Keratinocyte (primary cell): ENCODE measurements at regions not wholly inside any gene's neighbourhood (a gene's known extent, or its start where the extent isn't known, plus 50 kb on each side); places are given as distances from the start of the nearest gene placed in this dataset.
"Not testable (repeated sequence)": the region's sequence is repeated elsewhere in the genome, so short reads cannot be mapped to it uniquely, and the experiment has no call there.

Experiments
- DNase-seq: peaks from one replicate; pipeline ENCODE4 v3.0.0-alpha.2; 2011; ENCODE audit warnings: low read depth, missing footprints, low spot score
- FAIRE-seq: peaks from 2 replicates; lab custom pipeline; 2011; peaks lifted over from hg19 to GRCh38; lab: Jason Lieb, UNC
- H2AFZ ChIP-seq: 2 replicates; pipeline ENCODE4 v1.6.0; 2012; ENCODE audit warnings: low read length, control low read depth, inconsistent platforms; ENCODE audit not compliant: control insufficient read depth
- H3K27ac ChIP-seq: 2 replicates; pipeline ENCODE4 v1.5.1; 2011; ENCODE audit warnings: low read length; ENCODE audit not compliant: control insufficient read depth, insufficient read depth
- H3K27me3 ChIP-seq: 3 replicates; pipeline ENCODE4 v1.6.0; 2011; ENCODE audit warnings: low read length; ENCODE audit not compliant: control insufficient read depth, insufficient read depth; ENCODE audit errors: extremely low read depth
- H3K36me3 ChIP-seq, 2 experiments: 2 replicates in 1 of 2; 3 replicates in 1 of 2; pipeline ENCODE4 v1.5.1; 2011; ENCODE audit warnings: low read length in 2 of 2, mild to moderate bottlenecking in 1 of 2; ENCODE audit not compliant: control insufficient read depth in 2 of 2, insufficient read depth in 2 of 2; ENCODE audit errors: extremely low read depth in 1 of 2
- H3K4me1 ChIP-seq: 3 replicates; pipeline ENCODE4 v1.5.1; 2011; ENCODE audit warnings: low read length; ENCODE audit not compliant: control insufficient read depth, insufficient read depth; ENCODE audit errors: extremely low read depth
- H3K4me2 ChIP-seq: 3 replicates; pipeline ENCODE4 v1.6.0; 2011; ENCODE audit warnings: low read depth, low read length; ENCODE audit not compliant: control insufficient read depth, insufficient read depth; ENCODE audit errors: extremely low read depth
- H3K4me3 ChIP-seq, 3 experiments: fragments of 200-600 bp in 1 of 3; sonication (generic) in 1 of 3; 2 replicates in 2 of 3; 3 replicates in 1 of 3; pipeline ENCODE4 v1.5.1; 2011 to 2016; ENCODE audit warnings: low read length in 3 of 3, mild to moderate bottlenecking in 3 of 3, control low read depth in 2 of 3, inconsistent platforms in 1 of 3, low read depth in 1 of 3, mixed read lengths in 1 of 3, mixed run types in 1 of 3, moderate library complexity in 1 of 3; ENCODE audit not compliant: control insufficient read depth in 2 of 3, insufficient read depth in 2 of 3; ENCODE audit errors: extremely low read depth in 1 of 3
- H3K79me2 ChIP-seq: 2 replicates; pipeline ENCODE4 v1.6.0; 2012; ENCODE audit warnings: low read length; ENCODE audit not compliant: control insufficient read depth, insufficient read depth
- H3K9ac ChIP-seq: 3 replicates; pipeline ENCODE4 v1.6.0; 2011; ENCODE audit warnings: low read length; ENCODE audit not compliant: control insufficient read depth, insufficient read depth; ENCODE audit errors: extremely low read depth
- H3K9me1 ChIP-seq: 3 replicates; pipeline ENCODE4 v1.6.0; 2011; ENCODE audit warnings: low read length; ENCODE audit not compliant: control insufficient read depth, insufficient read depth; ENCODE audit errors: extremely low read depth
- H3K9me3 ChIP-seq: 2 replicates; pipeline ENCODE4 v1.5.1; 2012; ENCODE audit warnings: low read depth, low read length; ENCODE audit not compliant: control insufficient read depth
- H4K20me1 ChIP-seq: 3 replicates; pipeline ENCODE4 v1.6.0; 2011; ENCODE audit warnings: low read length; ENCODE audit not compliant: control insufficient read depth, insufficient read depth; ENCODE audit errors: extremely low read depth
- EZH2 ChIP-seq: IDR thresholded peaks from one replicate; pipeline ENCODE4 v1.6.1; 2012; ENCODE audit warnings: inconsistent platforms, mild to moderate bottlenecking, low read length, moderate library complexity
- dilution Hi-C: fragments of 300-500 bp; cut with MboI; formaldehyde crosslinking; loops from one replicate; pipeline ENCODE4 v1.7.0; 2020; ENCODE audit warnings: low sequenced_read_pairs; ENCODE audit not compliant: extremely low pct_ligation_motif_present
- TF ChIP-seq, protein P1 (sequence below), 3 experiments: IDR thresholded peaks in 1 of 3; conservative IDR thresholded peaks in 1 of 3; optimal IDR thresholded peaks in 1 of 3; 2 replicates in 2 of 3; 3 replicates in 1 of 3; pipeline versions ENCODE3 to v1.5.1; 2011; ENCODE audit warnings: low read length in 3 of 3, mild to moderate bottlenecking in 3 of 3, moderate library complexity in 2 of 3, control low read depth in 1 of 3, inconsistent platforms in 1 of 3; ENCODE audit not compliant: insufficient read depth in 2 of 3; ENCODE audit errors: extremely low read depth in 1 of 3

DNA sequence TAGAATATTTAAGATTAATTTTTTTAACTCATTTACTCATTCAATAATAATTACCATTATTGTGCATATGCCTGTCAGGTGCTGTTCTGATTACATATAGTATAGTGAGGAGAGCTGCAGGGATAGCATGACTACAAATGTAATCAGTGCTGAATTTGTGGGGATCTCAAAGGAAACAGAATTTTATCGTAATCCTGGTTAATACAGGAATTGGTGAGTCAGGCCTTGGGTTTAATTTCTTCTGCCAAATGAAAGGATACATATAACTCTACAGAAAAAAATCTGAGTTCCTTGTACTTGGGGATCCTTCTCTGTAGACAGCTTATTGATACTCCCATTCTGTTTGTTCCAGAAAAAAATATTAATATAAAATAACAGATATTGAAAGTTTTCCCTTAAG is 297.2 kb downstream of the GJA1 start:
- no peak overlapping the region for H3K27ac ChIP-seq
- H2AFZ ChIP-seq: no peak overlapping the region
- no peak overlapping the region for H3K9ac ChIP-seq
- dilution Hi-C loops: no loop called here
- H3K4me1 ChIP-seq: no peaks in the 10 kb centered on the region
- no peak overlapping the region for H3K4me2 ChIP-seq
- no peaks in the 10 kb centered on the region for H4K20me1 ChIP-seq
- no peaks in the 10 kb centered on the region for H3K27me3 ChIP-seq
- H3K9me1 ChIP-seq: no peaks in the 10 kb centered on the region
- no peak for TF ChIP-seq EZH2
- no peaks in the 10 kb centered on the region for H3K9me3 ChIP-seq
- no peak overlapping the region for H3K4me3 ChIP-seq
- DNase-seq (no peak), FAIRE-seq (no peak)
- H3K79me2 ChIP-seq: no peaks in the 10 kb centered on the region
- H3K36me3 ChIP-seq: no peaks in the 10 kb centered on the region

DNA sequence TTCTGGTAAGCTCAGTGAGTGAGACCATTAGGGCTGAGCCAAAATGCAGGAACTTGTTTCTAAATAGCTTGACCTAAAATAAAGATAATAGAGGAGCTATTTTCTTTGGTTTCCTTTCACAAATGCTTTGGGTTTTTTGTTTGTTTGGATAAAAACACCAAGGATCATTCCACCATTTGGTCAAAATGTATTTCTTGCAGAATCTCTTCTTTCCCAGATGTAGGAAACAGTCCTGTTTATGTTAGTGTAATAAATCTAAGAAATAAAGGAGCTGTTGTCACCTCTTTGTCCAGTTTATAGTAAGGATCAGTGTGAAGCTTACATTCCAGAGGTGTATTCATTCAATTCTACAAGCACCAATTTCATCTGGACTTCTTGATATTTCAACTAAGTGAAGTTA is 297.8 kb downstream of the GJA1 start:
- H3K36me3 ChIP-seq: no peaks in the 10 kb centered on the region
- no peak overlapping the region for H3K9ac ChIP-seq
- no peaks in the 10 kb centered on the region for H3K79me2 ChIP-seq
- H3K9me3 ChIP-seq: no peaks in the 10 kb centered on the region
- H3K4me3 ChIP-seq: no peak overlapping the region
- no peaks in the 10 kb centered on the region for H3K4me1 ChIP-seq
- DNase-seq (no peak), FAIRE-seq (no peak)
- H4K20me1 ChIP-seq: no peaks in the 10 kb centered on the region
- H3K27me3 ChIP-seq: no peaks in the 10 kb centered on the region
- no peak overlapping the region for H2AFZ ChIP-seq
- H3K27ac ChIP-seq: no peak overlapping the region
- no peak overlapping the region for H3K4me2 ChIP-seq
- H3K9me1 ChIP-seq: no peaks in the 10 kb centered on the region
- dilution Hi-C loops: no loop called here
- no peak for TF ChIP-seq EZH2
- TF ChIP-seq, protein P1, sequence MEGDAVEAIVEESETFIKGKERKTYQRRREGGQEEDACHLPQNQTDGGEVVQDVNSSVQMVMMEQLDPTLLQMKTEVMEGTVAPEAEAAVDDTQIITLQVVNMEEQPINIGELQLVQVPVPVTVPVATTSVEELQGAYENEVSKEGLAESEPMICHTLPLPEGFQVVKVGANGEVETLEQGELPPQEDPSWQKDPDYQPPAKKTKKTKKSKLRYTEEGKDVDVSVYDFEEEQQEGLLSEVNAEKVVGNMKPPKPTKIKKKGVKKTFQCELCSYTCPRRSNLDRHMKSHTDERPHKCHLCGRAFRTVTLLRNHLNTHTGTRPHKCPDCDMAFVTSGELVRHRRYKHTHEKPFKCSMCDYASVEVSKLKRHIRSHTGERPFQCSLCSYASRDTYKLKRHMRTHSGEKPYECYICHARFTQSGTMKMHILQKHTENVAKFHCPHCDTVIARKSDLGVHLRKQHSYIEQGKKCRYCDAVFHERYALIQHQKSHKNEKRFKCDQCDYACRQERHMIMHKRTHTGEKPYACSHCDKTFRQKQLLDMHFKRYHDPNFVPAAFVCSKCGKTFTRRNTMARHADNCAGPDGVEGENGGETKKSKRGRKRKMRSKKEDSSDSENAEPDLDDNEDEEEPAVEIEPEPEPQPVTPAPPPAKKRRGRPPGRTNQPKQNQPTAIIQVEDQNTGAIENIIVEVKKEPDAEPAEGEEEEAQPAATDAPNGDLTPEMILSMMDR (optimal IDR thresholded peaks at IDR 0.05 in 1 of 3, IDR thresholded peaks at IDR 0.05 in 1 of 3, conservative IDR thresholded peaks at IDR 0.05 in 1 of 3; ENCODE audit: extremely low read depth in 1 of 3, insufficient read depth in 2 of 3, low read length in 3 of 3): no peak

DNA sequence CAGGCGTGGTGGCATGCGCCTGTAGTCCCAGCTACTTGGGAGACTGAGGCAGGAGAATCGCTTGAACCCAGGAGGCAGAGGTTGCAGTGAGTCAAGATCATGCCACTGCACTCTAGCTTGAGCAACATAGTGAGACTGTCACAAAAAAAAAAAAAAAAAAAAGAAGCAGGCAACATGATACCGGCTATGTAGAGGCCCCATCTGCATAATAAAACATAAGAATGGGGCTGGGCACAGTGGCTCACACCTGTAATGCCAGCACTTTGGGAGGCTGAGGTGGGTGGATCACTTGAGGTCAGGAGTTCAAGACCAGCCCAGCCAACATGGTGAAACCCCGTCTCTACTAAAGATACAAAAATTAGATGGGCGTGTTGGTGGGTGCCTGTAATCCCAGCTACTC is 304.7 kb downstream of the GJA1 start:
- H3K9me1 ChIP-seq, H3K27me3 ChIP-seq, FAIRE-seq, H3K4me3 ChIP-seq, H4K20me1 ChIP-seq, H2AFZ ChIP-seq, H3K9ac ChIP-seq, dilution Hi-C loops, H3K79me2 ChIP-seq, H3K9me3 ChIP-seq, H3K4me1 ChIP-seq, DNase-seq, H3K27ac ChIP-seq, H3K4me2 ChIP-seq, H3K36me3 ChIP-seq: not testable (repeated sequence)
